ENCODE measurements at regions not wholly inside any gene's neighbourhood (a gene's known extent, or its start where the extent isn't known, plus 50 kb on each side); places are given as distances from the start of the nearest gene placed in this dataset.

DNA sequence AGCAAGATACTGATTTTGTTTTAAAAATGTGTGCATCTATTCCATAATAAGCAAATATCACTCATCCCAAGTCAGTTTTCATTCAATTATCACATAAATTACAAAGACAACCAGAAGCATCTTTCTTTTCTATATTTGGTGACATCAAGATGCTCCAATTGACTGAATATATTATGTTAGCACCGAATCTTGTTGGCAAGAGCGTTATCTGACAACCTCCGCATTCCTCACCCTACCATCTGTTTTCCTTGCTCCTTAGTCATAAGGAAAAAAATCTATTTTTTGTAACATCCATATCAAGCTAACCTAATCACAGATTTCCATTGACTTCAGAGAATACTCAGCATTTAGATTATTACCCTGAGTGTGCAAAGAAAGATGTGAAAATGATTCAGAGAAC is 212.2 kb upstream of the KYNU start:
- TF ChIP-seq EGR1 (IDR thresholded peaks at IDR 0.05; ENCODE audit: low read depth in 2 of 2), result no peak
- TF ChIP-seq, protein P1, sequence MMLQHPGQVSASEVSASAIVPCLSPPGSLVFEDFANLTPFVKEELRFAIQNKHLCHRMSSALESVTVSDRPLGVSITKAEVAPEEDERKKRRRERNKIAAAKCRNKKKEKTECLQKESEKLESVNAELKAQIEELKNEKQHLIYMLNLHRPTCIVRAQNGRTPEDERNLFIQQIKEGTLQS (IDR thresholded peaks at IDR 0.05), result no peak
- TF ChIP-seq FOXA1 (IDR thresholded peaks at IDR 0.05), result no peak
- no peak for TF ChIP-seq SP1 (IDR thresholded peaks at IDR 0.05)
- TF ChIP-seq RXRA (IDR thresholded peaks at IDR 0.05), result no peak
- no peak for TF ChIP-seq JUND (IDR thresholded peaks at IDR 0.05)
- TF ChIP-seq GABPA (IDR thresholded peaks at IDR 0.05 in 1 of 2, conservative IDR thresholded peaks at IDR 0.05 in 1 of 2), result no peak
- TF ChIP-seq ZBTB33 (IDR thresholded peaks at IDR 0.05), result no peak
- TF ChIP-seq HNF4G (IDR thresholded peaks at IDR 0.05), result no peak
- TF ChIP-seq NR2F2 (IDR thresholded peaks at IDR 0.05), result no peak
- TF ChIP-seq FOXA2 (IDR thresholded peaks at IDR 0.05), result no peak
- Histone ChIP-seq H3K9me3 (ENCODE audit: control insufficient read depth in 4 of 4, low read length in 3 of 4) (no peaks in the 10 kb centered on the region), H3K9ac (ENCODE audit: low read depth in 1 of 2, low read length in 2 of 2) (no peak overlapping the region), H3K36me3 (ENCODE audit: control insufficient read depth in 4 of 4, insufficient read depth in 3 of 4, low read depth in 1 of 4, low read length in 3 of 4) (no peaks in the 10 kb centered on the region), H3K27ac (ENCODE audit: low read depth in 1 of 2, low read length in 2 of 2) (no peak overlapping the region), H3K4me1 (ENCODE audit: control insufficient read depth in 4 of 4, insufficient read depth in 4 of 4, low read length in 3 of 4) (no peaks in the 10 kb centered on the region), H3K4me3 (ENCODE audit: low read depth in 1 of 3, low read length in 3 of 3) (no peak overlapping the region), H3K27me3 (ENCODE audit: control insufficient read depth in 4 of 4, insufficient read depth in 4 of 4, low read length in 3 of 4) (no peaks in the 10 kb centered on the region)
- WGBS, result 87% methylated on average over 3 of the region's 3 CpGs
- no peak for DNase-seq (ENCODE audit: low spot score)

DNA sequence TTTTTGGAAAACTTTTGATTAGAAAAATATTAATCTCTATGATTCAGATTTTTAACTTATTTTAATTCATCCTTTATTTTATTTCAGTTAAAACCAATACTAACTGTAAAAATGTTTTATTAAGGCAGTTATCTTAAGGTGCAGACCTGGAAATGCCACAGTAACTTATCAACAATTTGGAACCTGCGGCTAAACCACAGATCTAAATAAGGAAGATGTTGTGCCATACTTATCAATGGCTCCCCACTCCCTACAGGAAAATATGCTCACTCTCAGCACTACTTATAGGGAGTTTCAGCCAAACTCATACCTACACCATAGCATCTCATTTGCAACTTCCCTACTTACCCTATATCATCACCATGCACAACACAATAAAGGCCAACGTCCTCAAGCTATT is 226.9 kb upstream of the KYNU start:
- no peak for DNase-seq (ENCODE audit: low spot score)
- Histone ChIP-seq H3K9ac (ENCODE audit: low read depth in 1 of 2, low read length in 2 of 2) (no peak overlapping the region), H3K27me3 (ENCODE audit: control insufficient read depth in 4 of 4, insufficient read depth in 4 of 4, low read length in 3 of 4) (no peaks in the 10 kb centered on the region)

More for the DNA sequence above, 226.9 kb upstream of the KYNU start:
- WGBS, result 82% methylated on average over 2 of the region's 2 CpGs
- Histone ChIP-seq H3K9me3 (ENCODE audit: control insufficient read depth in 4 of 4, low read length in 3 of 4) (peaks cover 0 to 3% (median 0%) of the 10 kb centered on the region in 4 donors), H3K4me1 (ENCODE audit: control insufficient read depth in 4 of 4, insufficient read depth in 4 of 4, low read length in 3 of 4) (no peaks in the 10 kb centered on the region), H3K36me3 (ENCODE audit: control insufficient read depth in 4 of 4, insufficient read depth in 3 of 4, low read depth in 1 of 4, low read length in 3 of 4) (no peaks in the 10 kb centered on the region), H3K4me3 (ENCODE audit: low read depth in 1 of 3, low read length in 3 of 3) (no peak overlapping the region), H3K27ac (ENCODE audit: low read depth in 1 of 2, low read length in 2 of 2) (no peak overlapping the region)
- no peak for TF ChIP-seq EGR1 (IDR thresholded peaks at IDR 0.05; ENCODE audit: low read depth in 2 of 2)
- no peak for TF ChIP-seq ZBTB33 (IDR thresholded peaks at IDR 0.05)
- TF ChIP-seq, protein P1 (IDR thresholded peaks at IDR 0.05), result no peak
